Breast epithelium (tissue), 3 donors: ENCODE measurements at regions not wholly inside any gene's neighbourhood (a gene's known extent, or its start where the extent isn't known, plus 50 kb on each side); places are given as distances from the start of the nearest gene placed in this dataset.

Experiments used
- CTCF ChIP-seq, 3 donors: fragments of 450-650 bp; IDR thresholded peaks; one replicate each; pipeline ENCODE4 v1.5.1; 2016 to 2017; ENCODE audit warnings: antibody characterized with exemption in 3 of 3, mild to moderate bottlenecking in 3 of 3, moderate library complexity in 3 of 3
- POLR2A ChIP-seq: fragments of 450-650 bp; IDR thresholded peaks from one replicate; pipeline ENCODE4 v1.6.1; 2016; ENCODE audit warnings: antibody characterized with exemption, mild to moderate bottlenecking, moderate library complexity

- TF ChIP-seq CTCF (IDR thresholded peaks at IDR 0.05) (no peak), POLR2A (no peak)
These were observed 713.3 kb upstream of the GBE1 start for GRCh38 chr3:82474711-82475110.
